ENCODE measurements at regions not wholly inside any gene's neighbourhood (a gene's known extent, or its start where the extent isn't known, plus 50 kb on each side); places are given as distances from the start of the nearest gene placed in this dataset.
A peak's percentile ranks its signal among the peaks of the same experiment; 100 is the strongest.
"Not testable (repeated sequence)": the region's sequence is repeated elsewhere in the genome, so short reads cannot be mapped to it uniquely, and the experiment has no call there.

DNA sequence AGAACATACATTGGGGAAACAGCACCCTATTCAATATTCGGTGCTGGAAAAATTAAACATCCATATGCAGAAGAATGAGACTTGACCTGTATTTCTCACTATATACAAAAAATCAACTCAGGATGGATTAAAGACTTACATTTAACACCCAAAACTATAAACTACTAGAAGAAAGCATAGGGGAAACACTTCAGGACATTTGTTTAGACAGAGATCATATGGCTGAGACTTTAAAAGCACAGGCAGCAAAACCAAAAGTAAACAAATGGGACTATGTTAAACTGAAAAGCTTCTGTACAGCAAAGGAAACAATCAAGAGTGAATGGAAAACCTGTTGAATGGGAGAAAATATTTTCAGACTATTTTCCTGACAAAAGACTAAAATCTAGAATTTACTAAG is 1694.1 kb upstream of the CELF4 start:
- DNase-seq (ENCODE audit: low read depth): no peak

DNA sequence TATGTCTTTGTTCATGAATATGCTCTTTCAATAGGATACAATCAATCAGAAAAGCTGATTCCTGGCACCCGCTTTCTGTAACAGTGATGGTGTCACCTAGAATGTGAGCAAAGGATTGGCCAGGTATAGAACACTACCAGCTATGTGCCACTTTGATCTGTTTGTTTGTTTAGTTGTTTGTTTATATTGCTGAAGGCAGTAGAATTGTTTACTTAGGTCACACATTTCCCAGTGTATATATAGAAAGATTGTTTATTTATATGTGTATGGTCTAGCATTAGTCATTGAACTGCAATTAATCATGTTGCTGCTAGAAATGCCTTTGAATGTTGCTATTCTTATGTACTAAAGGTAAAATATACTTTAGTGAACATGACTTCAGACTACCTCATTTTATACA is 1678.6 kb upstream of the CELF4 start:
- no peak for DNase-seq (ENCODE audit: low read depth)

DNA sequence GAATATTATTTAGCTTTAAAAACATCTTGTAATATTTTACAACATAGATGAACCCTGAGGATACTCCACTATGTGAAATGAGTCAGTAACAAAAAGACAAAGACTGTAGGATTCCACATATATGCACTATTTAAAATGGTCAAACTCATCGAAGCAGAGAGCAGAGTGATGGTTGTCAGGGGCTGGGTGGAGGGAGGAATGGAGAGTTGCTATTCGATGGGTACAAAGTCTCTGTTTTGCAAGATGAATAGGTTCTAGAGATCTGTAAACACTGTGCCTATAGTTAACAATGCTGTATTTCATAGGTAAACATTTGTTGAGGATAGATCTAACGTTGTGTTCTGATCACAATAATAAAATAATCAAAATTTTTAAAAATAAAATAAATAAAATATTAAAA is 1675.9 kb upstream of the CELF4 start:
- DNase-seq (ENCODE audit: low read depth): no peak

DNA sequence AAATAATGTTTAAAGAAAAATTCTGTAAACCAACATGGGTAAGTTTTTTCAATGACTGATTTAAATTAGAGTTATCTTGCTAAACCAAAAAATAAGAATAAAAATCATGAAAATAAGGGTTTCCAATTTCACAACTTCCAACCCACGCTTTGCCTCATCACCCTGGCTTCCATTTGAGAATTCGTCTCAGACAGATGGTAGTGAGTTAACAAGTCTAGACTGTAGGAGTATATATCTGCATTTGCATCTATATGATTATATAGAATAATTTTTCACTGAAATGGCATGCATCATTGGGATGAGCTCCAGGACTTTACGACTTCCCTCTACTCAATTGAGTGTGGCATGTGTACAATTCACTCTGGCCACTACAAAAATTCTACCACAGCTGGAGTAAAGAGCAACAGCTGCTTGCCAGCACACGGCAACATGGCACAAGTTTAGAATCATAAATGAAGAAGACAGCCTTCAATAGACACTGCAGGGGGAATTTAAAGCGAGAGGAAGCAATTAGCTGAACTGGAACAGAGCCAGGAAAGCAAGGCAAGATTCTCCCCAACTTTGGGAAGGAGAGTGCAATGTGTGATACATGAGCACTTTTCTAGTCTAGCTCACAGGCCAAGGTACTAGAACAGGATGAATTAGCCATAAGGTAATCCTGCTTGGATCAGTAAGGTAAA is 1673.5 kb upstream of the CELF4 start:
- DNase-seq (ENCODE audit: low read depth): no peak

DNA sequence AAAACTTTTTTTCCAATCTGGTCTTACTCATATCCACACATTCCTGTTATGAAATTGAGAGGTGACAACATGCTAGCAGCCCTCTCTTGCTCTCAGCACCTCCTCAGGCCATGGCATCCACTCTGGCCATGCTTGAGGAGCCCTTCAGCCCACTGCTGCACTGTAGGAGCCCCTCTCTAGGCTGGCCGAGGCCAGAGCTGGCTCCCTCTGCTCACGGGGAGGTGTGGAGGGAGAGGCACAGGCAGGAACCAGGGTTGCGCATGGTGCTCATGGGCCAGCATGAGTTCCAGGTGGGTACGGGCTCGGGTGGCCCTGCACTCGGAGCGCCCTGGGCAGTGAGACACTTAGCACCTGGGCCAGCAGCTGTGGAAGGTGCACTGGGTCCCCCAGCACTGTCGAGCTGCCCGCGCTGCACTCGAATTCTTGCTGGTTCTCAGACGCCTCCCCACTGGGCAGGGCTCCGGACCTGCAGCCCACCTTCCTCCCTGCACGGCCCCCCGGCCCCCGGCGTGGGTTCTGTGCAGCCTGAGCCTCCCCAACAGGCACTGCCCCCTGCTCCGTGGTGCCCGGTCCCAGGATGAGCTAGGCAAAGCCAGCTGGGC is 1669.6 kb upstream of the CELF4 start:
- no peak for DNase-seq (ENCODE audit: low read depth)

DNA sequence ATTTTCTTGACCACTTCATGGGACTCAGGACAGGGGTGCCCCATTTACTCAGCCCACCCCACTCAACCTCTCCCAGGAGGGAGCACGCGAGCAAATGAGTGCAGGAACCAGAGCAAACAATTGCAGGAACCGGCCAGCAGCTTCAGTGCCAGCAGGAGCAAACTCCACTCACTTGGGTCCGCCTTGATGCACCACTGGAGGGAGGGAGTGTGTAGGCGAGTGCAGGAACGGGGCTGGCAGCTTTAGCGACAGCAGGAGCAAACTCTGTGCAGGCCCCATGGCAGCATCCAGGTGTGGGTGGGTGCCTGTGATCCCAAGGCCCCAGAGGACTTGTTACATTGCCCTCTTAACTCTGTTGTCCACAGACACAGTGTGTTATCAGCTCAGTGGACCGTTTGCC is 1667.3 kb upstream of the CELF4 start:
- no peak for DNase-seq (ENCODE audit: low read depth)

DNA sequence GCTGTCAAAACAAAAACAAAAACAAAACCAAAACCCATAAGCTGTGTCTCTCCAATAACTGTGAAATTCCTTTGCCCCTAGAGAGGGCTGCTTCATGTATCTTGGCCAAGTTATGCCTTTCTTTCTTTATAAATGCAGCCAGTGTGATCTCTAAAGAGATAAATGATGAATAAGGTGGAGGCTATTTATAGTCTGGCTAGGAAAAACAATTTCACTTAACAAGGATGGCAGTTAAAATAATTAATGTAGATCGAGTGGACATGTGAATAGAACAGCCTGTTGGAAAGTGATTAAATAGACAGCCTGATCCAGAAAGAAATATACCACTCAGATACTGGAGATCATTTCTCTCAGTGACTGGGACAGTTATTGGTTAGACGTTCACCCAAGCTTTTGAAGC is 1666.9 kb upstream of the CELF4 start:
- no peak for DNase-seq (ENCODE audit: low read depth)

DNA sequence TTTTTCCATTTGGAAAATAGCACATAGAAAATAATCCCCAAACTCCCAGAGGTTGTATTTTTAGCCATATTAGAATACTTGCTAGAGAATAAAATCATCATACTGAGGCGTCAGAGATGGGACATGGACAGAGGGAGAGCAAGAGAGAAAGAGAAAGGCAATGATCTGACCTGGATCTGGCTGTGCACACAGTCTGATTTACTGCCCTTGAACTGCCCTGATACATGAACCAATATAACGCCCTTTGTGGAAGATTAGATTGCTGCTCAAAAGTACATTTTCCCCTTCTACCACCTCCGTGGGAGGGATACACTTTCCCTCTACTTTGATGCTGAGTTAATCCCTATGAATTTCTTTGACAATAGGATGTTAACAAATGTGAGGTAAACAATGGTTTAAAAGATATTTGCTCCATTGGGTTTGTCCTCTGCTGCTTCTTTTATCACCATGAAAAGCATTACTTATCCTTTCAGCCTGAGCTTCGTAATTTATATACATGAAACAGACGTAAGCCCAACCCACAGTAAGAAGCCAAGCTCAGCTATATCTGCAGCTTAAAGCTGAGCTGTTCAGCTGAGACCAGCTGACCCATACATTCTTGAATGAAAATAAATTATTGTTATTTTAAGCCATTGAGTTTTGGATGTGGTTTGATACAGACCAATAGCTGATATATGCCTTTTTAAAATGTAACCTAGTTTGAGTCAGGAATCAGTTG is 1664.6 kb upstream of the CELF4 start:
- no peak for DNase-seq (ENCODE audit: low read depth)

DNA sequence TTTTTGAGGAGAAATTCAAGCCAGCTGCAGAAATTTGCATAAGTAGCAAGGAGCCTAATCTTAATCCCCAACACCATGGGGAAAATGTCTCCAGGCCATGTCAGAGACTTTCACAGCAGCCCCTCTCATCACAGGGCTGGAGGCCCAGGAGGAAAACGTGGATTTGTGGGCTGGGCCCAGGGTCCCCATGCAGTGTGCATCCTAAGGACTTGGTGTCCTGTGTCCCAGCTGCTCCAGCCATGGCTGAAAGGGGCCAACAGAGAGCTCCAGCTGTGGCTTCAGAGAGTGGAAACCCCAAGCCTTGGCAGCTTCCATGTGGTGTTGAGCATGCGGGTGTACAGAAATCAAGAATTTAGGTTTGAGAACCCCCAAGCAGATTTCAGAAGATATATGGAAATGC is 1662.2 kb upstream of the CELF4 start:
- not testable (repeated sequence) for DNase-seq (ENCODE audit: low read depth)

DNA sequence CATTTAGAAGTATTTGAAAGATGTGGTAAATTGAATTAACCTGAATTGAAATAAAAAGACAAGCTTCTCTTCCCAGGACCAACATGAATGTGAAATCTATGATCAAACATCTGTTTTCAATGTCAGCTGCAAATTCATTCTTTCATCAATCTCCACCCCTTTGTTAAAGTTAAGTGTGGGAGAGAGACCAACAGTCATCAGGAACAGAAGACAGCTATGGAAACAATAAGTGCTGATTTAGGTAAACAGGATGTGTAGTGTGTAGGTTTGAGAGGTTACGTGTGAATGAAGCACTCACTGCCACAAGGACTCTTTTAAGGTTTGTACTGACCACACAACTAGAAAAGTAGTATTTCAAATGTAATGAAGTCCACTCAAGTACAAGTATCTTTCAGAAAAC is 1659.8 kb upstream of the CELF4 start:
- DNase-seq (ENCODE audit: low read depth): no peak

DNA sequence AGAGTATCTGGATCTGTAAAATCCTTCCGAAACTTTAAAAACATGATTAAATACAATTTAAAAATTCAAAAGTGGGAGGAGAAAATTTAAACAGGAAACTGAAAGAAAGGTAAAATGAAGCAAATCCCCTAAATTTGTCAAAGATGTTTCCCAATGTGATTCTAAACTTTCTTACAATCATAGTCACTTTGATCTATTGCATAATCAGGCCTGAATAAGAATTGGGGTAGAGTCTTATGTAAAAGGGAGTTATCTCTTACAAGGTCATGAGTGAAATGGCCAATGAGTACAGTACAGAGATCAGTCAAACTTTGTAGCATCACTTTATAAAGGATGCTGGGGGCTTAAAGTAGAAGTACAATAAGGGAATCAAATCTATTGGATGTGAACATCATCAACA is 1657.7 kb upstream of the CELF4 start:
- no peak for DNase-seq (ENCODE audit: low read depth)

DNA sequence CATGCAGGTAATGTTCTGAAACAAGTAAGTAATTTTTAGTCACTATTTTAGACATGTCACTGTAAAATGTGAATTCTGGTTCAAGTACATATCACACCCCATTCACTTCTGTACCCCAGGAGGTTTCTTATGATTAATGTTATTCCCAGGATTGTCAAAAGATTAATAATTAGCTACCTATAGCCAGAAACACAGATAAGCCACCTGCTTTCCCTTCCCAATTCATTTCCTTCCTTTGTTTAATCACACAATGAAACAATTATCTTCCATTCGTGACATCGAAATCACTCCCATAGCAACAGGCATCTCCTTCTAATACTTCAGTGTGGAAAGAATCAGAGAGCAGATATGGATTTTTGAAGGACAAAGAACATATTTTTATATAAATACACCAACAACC is 1650.3 kb upstream of the CELF4 start:
- DNase-seq (ENCODE audit: low read depth): no peak

DNA sequence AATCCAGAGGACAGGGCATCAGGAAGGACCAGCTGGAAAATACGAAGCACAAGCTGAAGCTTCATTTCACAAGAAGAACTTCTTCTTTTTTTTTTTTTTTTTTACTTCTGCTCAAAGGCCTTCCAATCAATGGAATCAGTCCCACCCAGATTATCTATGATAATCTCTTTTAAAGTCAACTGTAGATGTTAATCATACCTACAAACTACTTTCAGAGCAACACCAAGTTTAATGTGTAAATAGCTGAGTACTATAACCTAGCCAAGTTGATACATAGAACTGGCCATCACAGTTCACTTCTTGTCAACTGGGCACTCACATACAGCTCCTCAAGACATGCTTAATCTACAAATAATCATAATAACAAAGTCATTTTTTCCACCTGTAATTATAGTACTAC is 1645.9 kb upstream of the CELF4 start:
- no peak for DNase-seq (ENCODE audit: low read depth)

DNA sequence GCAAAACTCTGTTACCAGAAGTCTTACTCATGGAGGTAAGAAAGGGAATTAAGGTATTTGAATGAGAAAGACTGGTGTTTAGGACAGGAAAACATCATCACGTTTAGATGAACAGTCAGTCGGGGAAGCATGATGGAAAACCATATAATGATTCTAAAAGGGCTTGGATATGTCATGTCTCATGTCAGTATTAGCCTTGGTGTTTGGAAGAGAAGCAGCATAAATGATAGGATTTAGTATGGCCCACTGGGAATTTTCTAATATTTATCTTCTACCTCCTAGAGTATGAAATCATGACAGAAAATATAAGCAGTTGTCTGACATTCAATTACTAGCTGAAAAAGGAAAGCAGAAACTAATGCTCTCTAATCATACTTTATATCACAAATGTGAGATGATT is 1643.6 kb upstream of the CELF4 start:
- DNase-seq (ENCODE audit: low read depth): no peak

DNA sequence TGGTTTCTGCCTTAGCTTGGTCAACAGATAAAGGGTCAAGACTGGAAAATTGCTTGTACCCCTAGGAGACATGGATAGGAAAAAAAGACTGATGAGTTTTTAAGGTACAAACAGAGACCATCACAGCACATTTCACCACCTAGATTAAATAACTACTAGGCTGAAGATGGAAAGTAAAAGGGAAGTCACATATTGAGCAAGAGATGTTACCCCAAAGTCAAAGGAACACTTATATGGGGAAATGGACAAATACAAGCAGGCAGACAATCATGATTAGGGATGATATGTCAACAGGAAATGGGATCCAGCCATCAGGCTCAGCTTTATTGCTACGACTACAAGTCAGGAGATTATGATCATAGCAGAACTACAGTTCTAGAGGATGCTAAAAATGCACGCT is 1643.1 kb upstream of the CELF4 start:
- no peak for DNase-seq (ENCODE audit: low read depth)

DNA sequence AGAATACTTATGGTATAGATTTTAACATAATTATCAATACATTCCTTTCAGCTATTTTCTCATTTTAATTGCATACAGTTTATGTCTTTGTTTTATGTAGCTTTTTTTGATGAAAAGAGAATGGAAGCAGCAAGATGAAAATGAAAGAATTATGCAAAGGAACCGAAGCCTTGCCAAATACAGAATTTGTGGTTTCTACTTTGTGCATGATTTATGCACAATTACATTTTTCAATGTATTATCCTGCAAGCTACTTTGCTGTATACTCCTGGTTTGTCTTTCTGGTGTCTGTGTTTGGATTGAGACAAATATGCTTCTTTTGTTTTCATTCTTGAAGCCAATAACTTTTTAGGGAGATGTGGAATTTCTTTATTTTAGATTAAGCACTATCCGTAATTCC is 1642.6 kb upstream of the CELF4 start:
- DNase-seq (ENCODE audit: low read depth): no peak

DNA sequence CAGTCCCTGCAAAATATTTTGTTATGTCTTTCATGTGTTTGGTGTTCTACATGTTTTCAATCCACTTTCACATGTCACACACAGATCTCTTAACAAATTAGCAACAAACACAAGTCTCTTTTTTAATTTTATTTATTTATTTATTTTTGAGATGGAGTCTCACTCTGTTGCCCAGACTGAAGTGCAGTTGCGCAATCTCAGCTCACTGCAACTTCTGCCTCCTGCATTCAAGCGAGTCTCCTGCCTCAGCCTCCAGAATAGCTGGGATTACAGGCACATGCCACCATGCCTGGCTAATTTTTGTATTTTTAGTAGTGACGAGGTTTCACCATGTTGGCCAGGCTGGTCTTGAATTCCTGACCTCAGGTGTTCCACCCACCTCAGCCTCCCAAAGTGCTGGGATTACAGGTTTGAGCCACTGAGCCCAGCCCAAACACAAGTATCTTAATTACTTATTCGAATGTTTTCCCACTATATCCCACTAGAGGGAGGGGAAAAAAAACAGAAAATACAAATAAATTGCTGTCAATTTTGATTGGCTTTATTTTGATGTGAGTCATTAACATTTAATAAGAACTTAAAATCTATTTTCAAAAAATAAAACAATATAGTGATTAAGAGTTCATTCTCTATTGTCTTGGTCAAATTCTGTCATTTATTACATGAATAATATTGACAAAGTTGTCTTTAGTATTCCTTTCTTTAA is 1641.0 kb upstream of the CELF4 start:
- not testable (repeated sequence) for DNase-seq (ENCODE audit: low read depth)

DNA sequence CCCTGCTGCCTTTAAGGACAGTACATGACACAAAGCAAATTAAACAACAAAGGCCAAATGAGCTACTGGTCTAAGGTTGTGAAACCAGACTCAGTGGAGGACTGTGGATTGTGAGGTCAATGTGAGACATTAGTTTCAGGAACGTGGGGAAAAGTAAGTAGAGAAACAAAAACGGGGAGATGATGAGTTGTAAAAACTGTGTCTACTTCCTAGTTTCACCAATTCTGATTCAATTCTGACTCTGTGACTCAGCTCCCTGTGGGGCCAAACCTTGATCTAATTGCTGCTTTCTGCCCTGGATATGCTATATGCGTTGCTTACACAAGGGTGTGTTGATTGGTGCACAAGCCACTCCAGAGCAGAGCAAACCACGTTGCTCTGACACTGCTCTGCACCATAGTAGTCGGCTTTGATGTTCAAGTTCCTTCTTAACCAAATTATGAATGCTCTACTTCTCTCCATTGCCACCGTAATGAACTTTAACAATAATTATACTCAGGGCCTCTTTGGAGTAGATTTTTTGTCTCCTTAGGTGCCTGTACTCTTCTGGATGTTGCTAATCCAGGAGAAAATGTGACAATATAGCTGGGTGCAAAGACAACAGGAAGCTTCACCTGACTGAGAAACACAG is 1640.1 kb upstream of the CELF4 start:
- DNase-seq (ENCODE audit: low read depth): no peak

DNA sequence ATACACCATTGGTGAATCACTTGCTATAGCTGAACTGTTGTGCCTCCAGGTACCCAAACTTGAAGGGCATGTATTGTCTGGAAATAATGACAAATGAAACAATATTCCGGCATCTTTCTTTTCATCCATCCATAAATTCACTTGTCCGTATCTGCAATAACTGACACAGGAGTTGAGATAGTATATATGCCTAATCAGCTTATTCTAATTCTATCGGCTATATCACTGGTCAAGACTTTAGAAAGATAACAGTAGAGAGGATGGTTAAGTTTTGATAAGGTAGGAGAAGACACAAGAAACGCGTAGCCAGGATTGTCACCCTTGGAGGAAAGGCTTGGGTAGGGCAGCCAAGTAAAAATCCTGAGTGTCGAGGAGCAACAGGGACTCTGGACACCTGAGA is 1634.6 kb upstream of the CELF4 start:
- DNase-seq (ENCODE audit: low read depth): no peak

DNA sequence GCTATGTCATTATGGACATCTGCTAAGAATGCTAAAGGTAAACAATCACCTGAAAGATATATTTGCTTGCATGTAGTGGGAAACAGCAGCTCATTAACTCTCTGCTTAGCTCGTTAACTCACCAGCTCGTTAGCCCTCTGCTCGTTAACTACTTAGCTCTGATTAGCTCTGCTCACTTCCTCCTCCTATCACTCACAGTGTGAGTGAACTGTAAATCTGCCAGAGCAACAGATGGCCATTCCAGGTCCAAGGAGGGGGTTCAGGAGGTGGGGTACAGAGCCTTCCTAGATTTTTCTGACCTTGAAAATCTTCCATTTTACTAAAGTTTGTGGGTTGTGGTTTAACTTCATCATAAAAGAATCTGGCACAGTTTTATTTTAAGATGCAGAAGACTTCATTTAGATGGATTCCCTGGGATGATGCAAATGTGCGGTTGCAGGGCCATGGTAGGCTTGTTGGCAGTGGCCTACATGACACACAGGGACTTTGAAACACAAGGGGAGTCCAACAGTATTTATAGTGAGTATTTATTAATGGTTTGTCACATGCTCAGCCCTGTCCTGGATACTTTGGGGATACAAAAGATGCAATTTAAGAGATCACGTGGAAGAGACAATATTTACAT is 1633.7 kb upstream of the CELF4 start:
- peak; percentile 34 for DNase-seq (ENCODE audit: low read depth)

DNA sequence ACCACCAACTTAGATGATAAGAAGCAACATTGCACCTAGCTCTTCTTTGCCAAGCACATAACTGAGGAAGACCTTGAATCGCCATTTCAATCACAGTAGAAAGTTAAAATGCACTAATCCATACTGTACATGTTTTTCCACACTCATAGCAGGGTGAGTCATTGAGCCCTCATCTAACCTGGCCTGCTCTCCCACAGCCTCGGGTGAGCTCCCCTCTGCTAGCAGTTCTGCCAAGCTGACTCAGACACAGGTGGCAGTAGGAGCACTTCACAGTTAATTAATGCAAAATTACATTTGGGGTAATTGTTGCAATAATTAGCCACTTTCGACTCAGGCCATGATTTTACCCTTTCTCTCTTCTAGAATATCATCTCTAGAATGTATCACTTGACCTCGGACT is 1632.8 kb upstream of the CELF4 start:
- peak; percentile 10 for DNase-seq (ENCODE audit: low read depth)

DNA sequence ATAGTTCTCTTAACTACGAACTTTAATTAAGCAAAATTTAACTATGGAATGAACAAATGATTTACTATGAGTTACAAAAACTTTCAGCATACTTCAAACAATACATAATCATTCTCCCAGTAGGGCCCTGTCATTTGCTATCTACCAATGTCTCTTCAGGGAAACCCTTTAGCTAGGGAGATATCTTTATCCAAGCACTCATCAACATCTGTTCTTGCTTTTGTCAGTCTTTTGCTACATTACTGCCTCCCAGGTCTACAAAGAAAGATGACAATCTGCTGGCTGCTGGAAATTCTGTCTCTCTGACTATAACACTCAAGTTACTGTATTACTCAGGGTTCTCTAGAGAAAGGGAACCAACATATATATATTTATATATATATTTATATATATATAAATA is 1626.3 kb upstream of the CELF4 start:
- DNase-seq (ENCODE audit: low read depth): no peak

Measured in LHCN-M2 (cell line).